HCT116 (cell line): ENCODE measurements at regions not wholly inside any gene's neighbourhood (a gene's known extent, or its start where the extent isn't known, plus 50 kb on each side); places are given as distances from the start of the nearest gene placed in this dataset.

Source experiments
- ATAC-seq: fragments of 200-7000 bp; cut with Tn5 transposase; 2 replicates; pipeline ENCODE4 v1.9.1; 2020; ENCODE audit warnings: mild to moderate bottlenecking, moderate library complexity
- BruUV-seq: library from RNA; stranded (reverse); fragments of 400-500 nt; replicated peaks from 2 replicates; lab custom pipeline; 2021; lab: Mats Ljungman, UMichigan
- CTCF ChIA-PET: fragments of 300-600 bp; sonication (Branson Sonifier 250); formaldehyde crosslinking; loops from one replicate; lab custom pipeline; 2021; ENCODE audit warnings: antibody characterized with exemption; lab: Charles Lee
- POLR2A ChIA-PET: fragments of 300-600, 350-600 bp; sonication (Branson Sonifier 250); formaldehyde crosslinking; loops from one replicate; lab custom pipeline; 2021; ENCODE audit warnings: antibody characterized with exemption; lab: Charles Lee
- RAD21 ChIA-PET, 2 experiments: fragments of 300-600 bp; sonication (Branson Sonifier 250); formaldehyde crosslinking; loops; one replicate each; lab custom pipeline; 2023; ENCODE audit warnings: low total read pairs in 2 of 2; ENCODE audit not compliant: uncharacterized antibody in 2 of 2, unreplicated experiment in 2 of 2, low non-redundant PET in 1 of 2; lab: Charles Lee
- DNase-seq: peaks from one replicate; pipeline ENCODE4 v3.0.0-alpha.2; 2010; ENCODE audit warnings: low read depth, low spot score
- H2AFZ ChIP-seq: fragments of 200-600 bp; shearing (Covaris generic), sonication (generic); 2 replicates; pipeline ENCODE4 v1.6.1; 2017; ENCODE audit warnings: low read depth, mixed run types, mixed read lengths, antibody characterized with exemption, low read length; ENCODE audit not compliant: poor library complexity, severe bottlenecking
- H3K27ac ChIP-seq: 2 replicates; pipeline ENCODE4 v1.5.1; 2012; ENCODE audit warnings: low read depth, low read length
- H3K27me3 ChIP-seq: fragments of 200-600 bp; sonication (generic); 2 replicates; pipeline ENCODE4 v1.6.1; 2016; ENCODE audit warnings: mixed run types, low read length, mixed read lengths; ENCODE audit not compliant: insufficient read depth
- H3K36me3 ChIP-seq, 2 experiments: fragments of 200-500 bp in 1 of 2; fragments of 200-600 bp in 1 of 2; sonication (Bioruptor generic) in 1 of 2; sonication (generic) in 1 of 2; 2 replicates each; pipeline versions ENCODE4 v1.5.1 to v1.6.1; 2014 to 2016; ENCODE audit warnings: low read length in 2 of 2, inconsistent platforms in 1 of 2, mixed read lengths in 1 of 2, mixed run types in 1 of 2; ENCODE audit not compliant: insufficient read depth in 2 of 2, control insufficient read depth in 1 of 2
- H3K4me1 ChIP-seq, 2 experiments: fragments of 200-600 bp in 1 of 2; sonication (generic) in 1 of 2; 2 replicates each; pipeline versions ENCODE4 v1.5.1 to v1.6.1; 2012 to 2017; ENCODE audit warnings: low read length in 2 of 2, inconsistent platforms in 1 of 2, mild to moderate bottlenecking in 1 of 2, mixed read lengths in 1 of 2, mixed run types in 1 of 2, moderate library complexity in 1 of 2; ENCODE audit not compliant: insufficient read depth in 2 of 2, control insufficient read depth in 1 of 2
- H3K4me2 ChIP-seq: fragments of 200-600 bp; sonication (generic); 2 replicates; pipeline ENCODE4 v1.6.1; 2017; ENCODE audit warnings: mixed run types, low read length, mixed read lengths
- H3K4me3 ChIP-seq, 2 experiments: fragments of 200-600 bp in 1 of 2; sonication (generic) in 1 of 2; replicated peaks in 1 of 2; 2 replicates each; pipeline ENCODE4 v1.5.1; 2011 to 2016; ENCODE audit warnings: low read length in 2 of 2, control low read depth in 1 of 2, low read depth in 1 of 2, mild to moderate bottlenecking in 1 of 2, mixed read lengths in 1 of 2, mixed run types in 1 of 2
- H3K79me2 ChIP-seq: fragments of 200-600 bp; sonication (generic); 2 replicates; pipeline ENCODE4 v1.6.1; 2017; ENCODE audit warnings: mild to moderate bottlenecking, mixed run types, low read length, moderate library complexity, mixed read lengths; ENCODE audit not compliant: insufficient read depth
- H3K9ac ChIP-seq: fragments of 200-600 bp; sonication (generic); 2 replicates; pipeline ENCODE4 v1.6.1; 2016; ENCODE audit warnings: low read length, mixed read lengths
- H3K9me2 ChIP-seq: fragments of 200-600 bp; sonication (generic), shearing (Covaris generic); 2 replicates; pipeline ENCODE4 v1.6.1; 2017; ENCODE audit warnings: mixed run types, mild to moderate bottlenecking, moderate library complexity; ENCODE audit not compliant: insufficient read depth
- H3K9me3 ChIP-seq, 2 experiments: fragments of 200-500 bp in 1 of 2; fragments of 200-600 bp in 1 of 2; sonication (Bioruptor generic) in 1 of 2; sonication (generic) in 1 of 2; 2 replicates each; pipeline ENCODE4 v1.6.1; 2014 to 2017; ENCODE audit warnings: low read length in 2 of 2, mixed read lengths in 2 of 2, inconsistent platforms in 1 of 2, low read depth in 1 of 2, mild to moderate bottlenecking in 1 of 2, mixed run types in 1 of 2, moderate library complexity in 1 of 2; ENCODE audit not compliant: control insufficient read depth in 1 of 2, insufficient read depth in 1 of 2
- H4K20me1 ChIP-seq: fragments of 200-600 bp; sonication (generic), shearing (Covaris generic); 2 replicates; pipeline ENCODE4 v1.6.1; 2017; ENCODE audit warnings: mixed run types, mild to moderate bottlenecking, moderate library complexity; ENCODE audit not compliant: insufficient read depth
- CBX3 ChIP-seq: IDR thresholded peaks from 2 replicates; pipeline ENCODE4 v1.6.1; 2012; ENCODE audit warnings: low read depth
- CEBPB ChIP-seq: IDR thresholded peaks from 2 replicates; pipeline ENCODE4 v1.6.1; 2012; ENCODE audit warnings: low read depth
- CTCF ChIP-seq, 3 experiments: fragments of 200-600 bp in 1 of 3; sonication (generic) in 1 of 3; IDR thresholded peaks in 2 of 3; conservative IDR thresholded peaks in 1 of 3; 2 replicates each; pipeline ENCODE4 v1.5.1; 2012 to 2017; ENCODE audit warnings: low read depth in 2 of 3, low read length in 2 of 3, antibody characterized with exemption in 1 of 3, borderline replicate concordance in 1 of 3, control low read depth in 1 of 3, mild to moderate bottlenecking in 1 of 3, mixed read lengths in 1 of 3, mixed run types in 1 of 3, moderate library complexity in 1 of 3; ENCODE audit not compliant: insufficient read depth in 1 of 3
- EZH2 ChIP-seq: fragments of 200-600 bp; sonication (generic); IDR thresholded peaks from 2 replicates; pipeline ENCODE4 v1.6.1; 2017; ENCODE audit warnings: antibody characterized with exemption, mixed run types
- JUND ChIP-seq: IDR thresholded peaks from 2 replicates; pipeline ENCODE4 v1.6.1; 2012
- POLR2A ChIP-seq: IDR thresholded peaks from 2 replicates; pipeline ENCODE4 v1.7.0; 2011; ENCODE audit warnings: borderline replicate concordance; ENCODE audit not compliant: insufficient read depth, insufficient read length; ENCODE audit errors: extremely low read depth
- POLR2AphosphoS5 ChIP-seq: IDR thresholded peaks from 2 replicates; pipeline ENCODE4 v1.6.1; 2011; ENCODE audit warnings: mild to moderate bottlenecking, low read depth, low read length, moderate library complexity
- RAD21 ChIP-seq: IDR thresholded peaks from 2 replicates; pipeline ENCODE4 v1.6.1; 2012; ENCODE audit warnings: low read depth, mild to moderate bottlenecking
- REST ChIP-seq: IDR thresholded peaks from 2 replicates; pipeline ENCODE4 v1.6.1; 2012; ENCODE audit warnings: low read depth
- ZFX ChIP-seq: fragments of 450-650 bp; IDR thresholded peaks from 2 replicates; pipeline ENCODE4 v1.6.1; 2017
- intact Hi-C: fragments of 100-400 bp; cut with micrococcal nuclease; formaldehyde crosslinking; loops from 2 replicates; pipeline ENCODE4 v1.10.0; 2022
- TF ChIP-seq, protein P1 (sequence below): IDR thresholded peaks from 2 replicates; pipeline ENCODE4 v1.6.1; 2012
- TF ChIP-seq, protein P2 (sequence below): IDR thresholded peaks from 2 replicates; pipeline ENCODE4 v1.6.1; 2011; ENCODE audit warnings: mild to moderate bottlenecking, low read length, moderate library complexity; ENCODE audit not compliant: insufficient replicate concordance; ENCODE audit errors: extremely low read depth

GRCh38 chr5:138666226-138666742, 86.9 kb upstream of the CTNNA1 start:
- RAD21 ChIA-PET, result no interaction called here
- no peaks in the 10 kb centered on the region for H3K9me3 ChIP-seq
- H4K20me1 ChIP-seq, result no peaks in the 10 kb centered on the region
- CTCF ChIA-PET, result no interaction called here
- no peak overlapping the region for H3K4me3 ChIP-seq
- no peaks in the 10 kb centered on the region for H3K79me2 ChIP-seq
- H2AFZ ChIP-seq, result no peak overlapping the region
- H3K9ac ChIP-seq, result no peak overlapping the region
- TF ChIP-seq CBX3 (no peak), CEBPB (no peak), JUND (no peak), POLR2A (no peak), REST (no peak), CTCF (IDR thresholded peaks at IDR 0.05 in 2 of 3, conservative IDR thresholded peaks at IDR 0.05 in 1 of 3; ENCODE audit: borderline replicate concordance in 1 of 3, insufficient read depth in 1 of 3, low read depth in 2 of 3, low read length in 2 of 3) (no peak), POLR2AphosphoS5 (no peak), RAD21 (no peak), EZH2 (no peak), ZFX (no peak)
- TF ChIP-seq, protein P1, sequence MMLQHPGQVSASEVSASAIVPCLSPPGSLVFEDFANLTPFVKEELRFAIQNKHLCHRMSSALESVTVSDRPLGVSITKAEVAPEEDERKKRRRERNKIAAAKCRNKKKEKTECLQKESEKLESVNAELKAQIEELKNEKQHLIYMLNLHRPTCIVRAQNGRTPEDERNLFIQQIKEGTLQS, result no peak
- TF ChIP-seq, protein P2, sequence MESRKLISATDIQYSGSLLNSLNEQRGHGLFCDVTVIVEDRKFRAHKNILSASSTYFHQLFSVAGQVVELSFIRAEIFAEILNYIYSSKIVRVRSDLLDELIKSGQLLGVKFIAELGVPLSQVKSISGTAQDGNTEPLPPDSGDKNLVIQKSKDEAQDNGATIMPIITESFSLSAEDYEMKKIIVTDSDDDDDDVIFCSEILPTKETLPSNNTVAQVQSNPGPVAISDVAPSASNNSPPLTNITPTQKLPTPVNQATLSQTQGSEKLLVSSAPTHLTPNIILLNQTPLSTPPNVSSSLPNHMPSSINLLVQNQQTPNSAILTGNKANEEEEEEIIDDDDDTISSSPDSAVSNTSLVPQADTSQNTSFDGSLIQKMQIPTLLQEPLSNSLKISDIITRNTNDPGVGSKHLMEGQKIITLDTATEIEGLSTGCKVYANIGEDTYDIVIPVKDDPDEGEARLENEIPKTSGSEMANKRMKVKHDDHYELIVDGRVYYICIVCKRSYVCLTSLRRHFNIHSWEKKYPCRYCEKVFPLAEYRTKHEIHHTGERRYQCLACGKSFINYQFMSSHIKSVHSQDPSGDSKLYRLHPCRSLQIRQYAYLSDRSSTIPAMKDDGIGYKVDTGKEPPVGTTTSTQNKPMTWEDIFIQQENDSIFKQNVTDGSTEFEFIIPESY, result no peak
- H3K4me1 ChIP-seq, result peaks cover 10 to 22% of the 10 kb centered on the region in 2 experiments; a peak in 3 of 4 replicates
- H3K27me3 ChIP-seq, result no peaks in the 10 kb centered on the region
- no peak overlapping the region for H3K4me2 ChIP-seq
- no peaks in the 10 kb centered on the region for H3K9me2 ChIP-seq
- POLR2A ChIA-PET, result no interaction called here
- no peak for DNase-seq
- H3K36me3 ChIP-seq, result no peaks in the 10 kb centered on the region
- intact Hi-C loops, result no loop called here
- no TSS peak for BruUV-seq
- no peak for ATAC-seq
- no peak overlapping the region for H3K27ac ChIP-seq
